Nephron (organoid): ENCODE measurements at regions not wholly inside any gene's neighbourhood (a gene's known extent, or its start where the extent isn't known, plus 50 kb on each side); places are given as distances from the start of the nearest gene placed in this dataset.

Experiments used
- H3K27ac Mint-ChIP-seq, 3 experiments: 2 replicates each; pipeline ENCODE4 v1.8.0; 2020; ENCODE audit warnings: mixed read lengths in 3 of 3, mild to moderate bottlenecking in 2 of 3, moderate library complexity in 1 of 3
- H3K27me3 Mint-ChIP-seq: 2 replicates; pipeline ENCODE4 v1.8.0; 2021; ENCODE audit warnings: low read depth, mild to moderate bottlenecking, moderate library complexity, mixed read lengths
- H3K36me3 Mint-ChIP-seq: 2 replicates; pipeline ENCODE4 v1.8.0; 2020; ENCODE audit warnings: low read depth, mixed read lengths
- H3K4me1 Mint-ChIP-seq: 2 replicates; pipeline ENCODE4 v1.8.0; 2020; ENCODE audit warnings: mixed read lengths
- H3K4me3 Mint-ChIP-seq, 3 experiments: 2 replicates each; pipeline ENCODE4 v1.8.0; 2020; ENCODE audit warnings: mild to moderate bottlenecking in 3 of 3, mixed read lengths in 3 of 3, moderate library complexity in 2 of 3
- H3K9me3 Mint-ChIP-seq: 2 replicates; pipeline ENCODE4 v1.8.0; 2020; ENCODE audit warnings: mixed read lengths
- TF ChIP-seq, protein P1 (sequence below), 3 experiments: fragments of 200-600 bp; sonication (generic); IDR thresholded peaks; one replicate each; pipeline ENCODE4 v1.5.0; 2021; ENCODE audit warnings: antibody characterized with exemption in 3 of 3; ENCODE audit not compliant: unreplicated experiment in 3 of 3

DNA sequence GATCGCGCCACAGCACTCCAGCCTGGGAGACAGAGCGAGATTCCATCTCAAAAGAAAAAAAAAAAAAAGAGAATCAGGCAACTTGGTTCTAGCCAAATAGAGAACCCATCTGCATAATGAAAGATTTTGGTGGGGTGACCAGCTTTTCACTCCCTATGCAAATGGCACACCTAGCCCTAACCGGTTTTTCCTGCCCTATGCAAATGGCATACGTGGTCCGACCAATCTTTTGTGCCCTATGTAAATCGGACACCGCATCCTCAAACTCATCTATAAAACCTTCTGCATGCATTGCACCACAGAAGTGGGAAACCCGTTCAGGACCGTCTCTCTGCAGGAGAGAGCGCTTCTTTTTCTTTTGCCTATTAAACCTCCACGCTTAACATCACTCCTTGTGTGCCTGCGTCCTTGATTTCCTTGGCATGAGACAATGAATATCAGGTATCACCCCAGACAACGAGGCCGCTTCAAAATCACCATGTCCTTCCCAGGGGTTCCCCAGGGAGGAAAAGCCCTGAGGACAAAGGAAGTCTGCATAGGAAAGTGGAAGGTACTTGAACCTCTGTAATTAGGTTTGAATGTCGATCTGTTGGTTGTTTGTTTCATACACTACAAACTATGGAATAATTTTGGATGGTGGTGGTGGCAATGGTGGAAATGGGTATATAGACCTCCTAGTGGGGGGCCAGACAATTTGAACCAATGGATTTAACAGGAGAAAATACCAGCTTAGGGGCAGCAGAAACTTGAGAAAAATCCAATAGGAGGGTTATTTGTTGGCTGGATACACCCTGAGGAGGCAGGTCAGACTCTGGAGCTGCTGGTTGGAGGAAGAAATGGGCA lies 396.2 kb downstream of the TYW1 start:
- Mint-ChIP-seq H3K27ac (no peak overlapping the region), H3K36me3 (no peaks in the 10 kb centered on the region), H3K4me1 (no peaks in the 10 kb centered on the region), H3K4me3 (no peak overlapping the region), H3K27me3 (peaks cover 23% of the 10 kb centered on the region), H3K9me3 (peaks cover 4% of the 10 kb centered on the region)
- TF ChIP-seq, protein P1, sequence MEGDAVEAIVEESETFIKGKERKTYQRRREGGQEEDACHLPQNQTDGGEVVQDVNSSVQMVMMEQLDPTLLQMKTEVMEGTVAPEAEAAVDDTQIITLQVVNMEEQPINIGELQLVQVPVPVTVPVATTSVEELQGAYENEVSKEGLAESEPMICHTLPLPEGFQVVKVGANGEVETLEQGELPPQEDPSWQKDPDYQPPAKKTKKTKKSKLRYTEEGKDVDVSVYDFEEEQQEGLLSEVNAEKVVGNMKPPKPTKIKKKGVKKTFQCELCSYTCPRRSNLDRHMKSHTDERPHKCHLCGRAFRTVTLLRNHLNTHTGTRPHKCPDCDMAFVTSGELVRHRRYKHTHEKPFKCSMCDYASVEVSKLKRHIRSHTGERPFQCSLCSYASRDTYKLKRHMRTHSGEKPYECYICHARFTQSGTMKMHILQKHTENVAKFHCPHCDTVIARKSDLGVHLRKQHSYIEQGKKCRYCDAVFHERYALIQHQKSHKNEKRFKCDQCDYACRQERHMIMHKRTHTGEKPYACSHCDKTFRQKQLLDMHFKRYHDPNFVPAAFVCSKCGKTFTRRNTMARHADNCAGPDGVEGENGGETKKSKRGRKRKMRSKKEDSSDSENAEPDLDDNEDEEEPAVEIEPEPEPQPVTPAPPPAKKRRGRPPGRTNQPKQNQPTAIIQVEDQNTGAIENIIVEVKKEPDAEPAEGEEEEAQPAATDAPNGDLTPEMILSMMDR (IDR thresholded peaks at IDR 0.05; ENCODE audit: unreplicated experiment in 3 of 3) = no peak

DNA sequence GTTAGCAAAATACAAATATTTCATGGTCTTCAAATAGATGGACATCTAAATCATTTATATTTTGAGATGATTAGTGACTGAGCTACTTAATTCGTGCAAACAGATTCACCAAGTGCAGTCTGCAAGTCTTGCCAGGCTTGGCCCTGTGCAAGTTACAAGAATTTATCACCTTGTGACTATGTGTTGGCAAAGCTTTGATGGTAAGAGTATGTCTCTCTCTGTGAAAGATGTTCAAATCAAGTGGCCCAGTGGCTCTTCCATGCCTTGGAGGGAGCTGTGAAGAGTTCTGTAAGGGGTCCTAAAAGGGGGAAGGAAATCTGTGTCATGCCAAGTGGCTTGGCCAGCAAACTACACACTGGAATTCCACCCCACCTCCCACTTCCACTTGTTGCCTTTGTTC lies 397.3 kb downstream of the TYW1 start:
- TF ChIP-seq, protein P1 (IDR thresholded peaks at IDR 0.05; ENCODE audit: unreplicated experiment in 3 of 3) = no peak
- Mint-ChIP-seq H3K27ac (no peak overlapping the region), H3K4me1 (no peaks in the 10 kb centered on the region), H3K4me3 (no peak overlapping the region), H3K9me3 (peaks cover 6% of the 10 kb centered on the region), H3K36me3 (no peaks in the 10 kb centered on the region), H3K27me3 (peaks cover 25% of the 10 kb centered on the region)

DNA sequence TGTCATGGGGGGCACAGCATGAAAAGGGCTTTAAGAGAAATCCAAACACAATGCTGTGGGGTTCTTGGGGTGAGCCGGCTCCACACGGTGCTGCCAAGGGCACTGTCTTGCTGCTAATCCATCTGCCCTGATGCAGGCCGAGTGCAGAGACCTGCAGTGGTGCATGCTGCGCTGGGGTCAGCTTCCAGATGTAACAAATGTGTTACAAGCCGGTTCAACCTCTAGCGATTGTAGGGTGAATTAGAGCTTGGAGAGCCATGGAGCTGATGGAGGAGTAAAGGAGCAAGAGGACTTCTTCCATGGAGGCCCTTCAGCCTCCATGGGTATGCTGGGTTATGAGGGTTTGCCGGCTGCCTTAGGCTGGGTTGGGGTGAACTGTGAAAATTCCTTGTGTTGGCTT lies 402.3 kb downstream of the TYW1 start:
- TF ChIP-seq, protein P1 (IDR thresholded peaks at IDR 0.05; ENCODE audit: unreplicated experiment in 3 of 3) = no peak
- H3K4me1 Mint-ChIP-seq = peaks cover under 1% of the 10 kb centered on the region
- H3K36me3 Mint-ChIP-seq = no peaks in the 10 kb centered on the region
- peaks cover 8% of the 10 kb centered on the region for H3K27me3 Mint-ChIP-seq
- H3K4me3 Mint-ChIP-seq = no peak overlapping the region
- H3K9me3 Mint-ChIP-seq = peaks cover 21% of the 10 kb centered on the region
- H3K27ac Mint-ChIP-seq = no peak overlapping the region

DNA sequence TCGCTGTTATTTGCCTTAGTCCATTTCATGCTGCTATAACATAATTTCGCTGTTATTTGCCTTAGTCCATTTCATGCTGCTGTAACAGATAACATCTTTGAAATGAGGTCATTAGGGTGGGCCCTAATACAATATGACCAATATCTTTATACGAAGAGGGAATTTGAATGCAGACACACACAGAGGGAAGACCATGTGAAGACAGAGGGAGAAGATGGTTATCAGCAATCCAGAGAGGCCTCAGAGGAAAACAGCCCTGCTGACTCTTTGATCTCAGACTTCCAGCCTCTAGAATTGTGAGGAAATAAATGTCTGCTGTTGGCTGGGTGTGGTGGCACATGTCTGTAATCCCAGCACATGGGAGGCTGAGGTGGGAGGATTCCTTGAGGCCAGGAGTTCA lies 404.9 kb downstream of the TYW1 start:
- H3K36me3 Mint-ChIP-seq = no peaks in the 10 kb centered on the region
- H3K27ac Mint-ChIP-seq = no peak overlapping the region
- no peak overlapping the region for H3K4me3 Mint-ChIP-seq
- peaks cover 5% of the 10 kb centered on the region for H3K4me1 Mint-ChIP-seq
- TF ChIP-seq, protein P1 (IDR thresholded peaks at IDR 0.05; ENCODE audit: unreplicated experiment in 3 of 3) = no peak
- peaks cover 13% of the 10 kb centered on the region for H3K27me3 Mint-ChIP-seq
- H3K9me3 Mint-ChIP-seq = peaks cover 24% of the 10 kb centered on the region

DNA sequence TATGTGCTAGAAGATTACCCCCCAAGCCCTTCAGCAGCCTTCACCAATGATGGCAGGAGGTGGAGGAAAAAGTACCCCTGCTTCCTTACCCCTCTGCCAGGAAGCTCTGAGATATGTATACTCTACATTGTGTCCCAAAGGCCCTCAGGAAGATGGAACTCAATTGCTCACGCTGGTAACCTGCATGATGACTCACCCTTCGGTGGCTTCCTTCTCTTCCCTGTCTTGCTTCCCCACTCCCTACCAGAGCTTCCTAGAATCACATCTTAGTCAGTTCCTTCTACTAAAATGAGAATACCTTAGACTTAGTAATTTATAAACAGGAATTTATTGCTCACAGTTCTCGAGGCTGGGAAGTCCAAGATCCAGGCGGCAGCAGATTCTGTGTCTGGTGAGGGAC lies 405.6 kb downstream of the TYW1 start:
- Mint-ChIP-seq H3K27ac (no peak overlapping the region), H3K36me3 (no peaks in the 10 kb centered on the region), H3K9me3 (peaks cover 24% of the 10 kb centered on the region), H3K4me3 (no peak overlapping the region), H3K27me3 (peaks cover 13% of the 10 kb centered on the region), H3K4me1 (peaks cover 13% of the 10 kb centered on the region)
- TF ChIP-seq, protein P1 (IDR thresholded peaks at IDR 0.05; ENCODE audit: unreplicated experiment in 3 of 3) = no peak

DNA sequence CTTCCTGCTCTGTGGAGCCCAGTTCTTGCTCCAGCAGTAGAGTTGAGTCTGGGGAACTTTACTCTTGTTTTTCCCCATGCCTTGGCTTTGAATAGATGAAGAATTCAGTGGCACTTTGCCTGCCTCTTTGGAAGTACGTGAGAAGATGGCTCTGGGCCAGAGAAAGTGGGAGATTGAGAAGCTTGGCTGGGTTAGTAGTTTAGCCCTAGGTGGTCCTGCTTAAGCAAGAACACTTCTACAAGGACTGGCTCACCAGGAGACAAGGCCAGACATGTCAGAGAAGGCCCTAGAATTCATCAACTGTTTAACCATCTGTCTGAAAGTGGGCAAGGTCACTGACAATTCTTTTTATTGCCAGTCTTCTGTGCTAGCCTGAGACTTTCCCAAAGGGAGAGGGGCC lies 410.3 kb downstream of the TYW1 start:
- H3K27ac Mint-ChIP-seq = peak overlapping the region; percentile 12 to 76 (median 64)
- H3K27me3 Mint-ChIP-seq = peaks cover 12% of the 10 kb centered on the region

More for the DNA sequence above, 410.3 kb downstream of the TYW1 start:
- H3K4me3 Mint-ChIP-seq = no peak overlapping the region
- peaks cover 24% of the 10 kb centered on the region for H3K4me1 Mint-ChIP-seq
- peaks cover 14% of the 10 kb centered on the region for H3K9me3 Mint-ChIP-seq
- TF ChIP-seq, protein P1 (IDR thresholded peaks at IDR 0.05; ENCODE audit: unreplicated experiment in 3 of 3) = no peak
- H3K36me3 Mint-ChIP-seq = no peaks in the 10 kb centered on the region
